SKM-1 treated with dmso at 0.1 percent for 144 hours (cell line): ENCODE measurements at regions not wholly inside any gene's neighbourhood (a gene's known extent, or its start where the extent isn't known, plus 50 kb on each side); places are given as distances from the start of the nearest gene placed in this dataset.

Experiments
- DNase-seq: peaks from one replicate; lab custom pipeline; 2025; ENCODE audit not compliant: unreplicated experiment; lab: John Stamatoyannopoulos, UW

GRCh38 chrX:63993936-63994335, 208.9 kb upstream of the ARHGEF9 start:
- DNase-seq: peak; percentile 62

- DNase-seq: no peak
Measured at GRCh38 chrX:63985906-63986305, 200.9 kb upstream of the ARHGEF9 start.

- no peak for DNase-seq
Measured at GRCh38 chrX:63979480-63979879, 194.5 kb upstream of the ARHGEF9 start.

GRCh38 chrX:63967551-63967950, 182.5 kb upstream of the ARHGEF9 start:
- no peak for DNase-seq

GRCh38 chrX:63963095-63963784, 178.2 kb upstream of the ARHGEF9 start:
- no peak for DNase-seq

GRCh38 chrX:63961964-63962363, 176.9 kb upstream of the ARHGEF9 start:
- no peak for DNase-seq

GRCh38 chrX:63959975-63960374, 175.0 kb upstream of the ARHGEF9 start:
- no peak for DNase-seq

- DNase-seq: no peak
Measured at GRCh38 chrX:63958134-63958865, 173.3 kb upstream of the ARHGEF9 start.

GRCh38 chrX:63935835-63936234, 150.8 kb upstream of the ARHGEF9 start:
- DNase-seq: no peak

GRCh38 chrX:63934791-63935190, 149.8 kb upstream of the ARHGEF9 start:
- no peak for DNase-seq

- no peak for DNase-seq
Measured at GRCh38 chrX:63934160-63934559, 149.1 kb upstream of the ARHGEF9 start.

GRCh38 chrX:63932907-63933306, 147.9 kb upstream of the ARHGEF9 start:
- no peak for DNase-seq

GRCh38 chrX:63932006-63932405, 147.0 kb upstream of the ARHGEF9 start:
- no peak for DNase-seq

GRCh38 chrX:63930140-63930539, 145.1 kb upstream of the ARHGEF9 start:
- DNase-seq: no peak

GRCh38 chrX:63929608-63930007, 144.6 kb upstream of the ARHGEF9 start:
- DNase-seq: no peak

GRCh38 chrX:63927848-63928247, 142.8 kb upstream of the ARHGEF9 start:
- no peak for DNase-seq

- DNase-seq: no peak
Measured at GRCh38 chrX:63922221-63922620, 137.2 kb upstream of the ARHGEF9 start.

- DNase-seq: no peak
Measured at GRCh38 chrX:63920875-63921274, 135.9 kb upstream of the ARHGEF9 start.

GRCh38 chrX:63919081-63919480, 134.1 kb upstream of the ARHGEF9 start:
- no peak for DNase-seq

- no peak for DNase-seq
Measured at GRCh38 chrX:63918611-63919010, 133.6 kb upstream of the ARHGEF9 start.

- DNase-seq: no peak
Measured at GRCh38 chrX:63917296-63917695, 132.3 kb upstream of the ARHGEF9 start.

GRCh38 chrX:63913719-63914118, 128.7 kb upstream of the ARHGEF9 start:
- no peak for DNase-seq

GRCh38 chrX:63889001-63889400, 104.0 kb upstream of the ARHGEF9 start:
- DNase-seq: no peak
